ENCODE measurements at regions not wholly inside any gene's neighbourhood (a gene's known extent, or its start where the extent isn't known, plus 50 kb on each side); places are given as distances from the start of the nearest gene placed in this dataset.

DNA sequence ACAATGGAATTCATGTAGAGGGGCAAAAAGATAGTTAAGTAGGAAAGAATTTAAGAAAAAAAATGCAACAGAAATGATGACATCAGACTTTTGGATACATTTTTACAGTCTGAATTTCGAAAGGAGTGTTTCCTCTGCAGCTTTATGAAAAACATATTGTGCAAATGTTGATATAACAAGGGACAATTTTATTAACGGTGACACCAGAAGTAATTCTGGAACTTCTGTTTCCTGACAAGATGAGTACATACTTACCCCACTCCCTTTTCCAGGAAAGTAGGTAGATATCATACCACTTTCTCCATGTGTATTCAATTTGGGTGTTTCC lies 369.6 kb downstream of the FBXO15 start:
- TF ChIP-seq CTCF (IDR thresholded peaks at IDR 0.05) (no peak), POLR2A (IDR thresholded peaks at IDR 0.05) (no peak)

Data from thyroid gland (tissue), 4 donors.